Fibroblast of skin of left quadriceps (primary cell): ENCODE measurements at regions not wholly inside any gene's neighbourhood (a gene's known extent, or its start where the extent isn't known, plus 50 kb on each side); places are given as distances from the start of the nearest gene placed in this dataset.
"Not testable (repeated sequence)": the region's sequence is repeated elsewhere in the genome, so short reads cannot be mapped to it uniquely, and the experiment has no call there.

Experiments
- DNase-seq, 2 experiments: peaks; one replicate each; pipeline ENCODE4 v3.0.0-alpha.2; 2013; ENCODE audit warnings: low read depth in 2 of 2

GRCh38 chr7:124247691-124248090 is 214.8 kb upstream of the TMEM229A start:
- no peak for DNase-seq

- no peak for DNase-seq
Observed at GRCh38 chr7:124246262-124246863, 213.5 kb upstream of the TMEM229A start.

- not testable (repeated sequence) for DNase-seq
Observed at GRCh38 chr7:124244469-124244868, 211.6 kb upstream of the TMEM229A start.

- DNase-seq, result no peak
Observed at GRCh38 chr7:124219681-124220080, 186.8 kb upstream of the TMEM229A start.

GRCh38 chr7:124208642-124209041 is 175.8 kb upstream of the TMEM229A start:
- DNase-seq, result no peak

- DNase-seq, result no peak
Observed at GRCh38 chr7:124208173-124208572, 175.3 kb upstream of the TMEM229A start.

- DNase-seq, result no peak
Observed at GRCh38 chr7:124205526-124205925, 172.7 kb upstream of the TMEM229A start.

- no peak for DNase-seq
Observed at GRCh38 chr7:124202546-124202945, 169.7 kb upstream of the TMEM229A start.

- DNase-seq, result no peak
Observed at GRCh38 chr7:124201768-124202349, 169.0 kb upstream of the TMEM229A start.

- no peak for DNase-seq
Observed at GRCh38 chr7:124196519-124196918, 163.7 kb upstream of the TMEM229A start.

- no peak for DNase-seq
Observed at GRCh38 chr7:124192885-124193284, 160.0 kb upstream of the TMEM229A start.

GRCh38 chr7:124191713-124192112 is 158.8 kb upstream of the TMEM229A start:
- DNase-seq, result no peak

- no peak for DNase-seq
Observed at GRCh38 chr7:124191030-124191429, 158.2 kb upstream of the TMEM229A start.

GRCh38 chr7:124188576-124188975 is 155.7 kb upstream of the TMEM229A start:
- DNase-seq, result no peak

- DNase-seq, result no peak
Observed at GRCh38 chr7:124187962-124188361, 155.1 kb upstream of the TMEM229A start.

- DNase-seq, result no peak
Observed at GRCh38 chr7:124183649-124184048, 150.8 kb upstream of the TMEM229A start.

- no peak for DNase-seq
Observed at GRCh38 chr7:124179641-124180040, 146.8 kb upstream of the TMEM229A start.

GRCh38 chr7:124177891-124178290 is 145.0 kb upstream of the TMEM229A start:
- DNase-seq, result no peak

- not testable (repeated sequence) for DNase-seq
Observed at GRCh38 chr7:124171812-124172211, 138.9 kb upstream of the TMEM229A start.

GRCh38 chr7:124171068-124171467 is 138.2 kb upstream of the TMEM229A start:
- no peak for DNase-seq

GRCh38 chr7:124168616-124169015 is 135.7 kb upstream of the TMEM229A start:
- no peak for DNase-seq

GRCh38 chr7:124162667-124163066 is 129.8 kb upstream of the TMEM229A start:
- DNase-seq, result no peak

- no peak for DNase-seq
Observed at GRCh38 chr7:124155432-124156022, 122.7 kb upstream of the TMEM229A start.
